GM21367 (cell line): ENCODE measurements at regions not wholly inside any gene's neighbourhood (a gene's known extent, or its start where the extent isn't known, plus 50 kb on each side); places are given as distances from the start of the nearest gene placed in this dataset.

Source experiments
- ATAC-seq: cut with Tn5 transposase; IDR thresholded peaks from one replicate; pipeline ENCODE4 v1.9.1; 2021; ENCODE audit not compliant: unreplicated experiment

- ATAC-seq, result no peak
These were observed 288.0 kb downstream of the ADGB start for GRCh38 chr6:146886587-146887446.

- ATAC-seq, result no peak
These were observed 288.8 kb downstream of the ADGB start for GRCh38 chr6:146887447-146888077.

- ATAC-seq, result no peak
These were observed 290.5 kb downstream of the ADGB start for GRCh38 chr6:146889303-146889702.

GRCh38 chr6:146890172-146890571, 291.4 kb downstream of the ADGB start:
- ATAC-seq, result no peak

- ATAC-seq, result no peak
These were observed 292.1 kb downstream of the ADGB start for GRCh38 chr6:146890644-146891434.

GRCh38 chr6:146891615-146892265, 293.0 kb downstream of the ADGB start:
- ATAC-seq, result no peak

- no peak for ATAC-seq
These were observed 293.5 kb downstream of the ADGB start for GRCh38 chr6:146892283-146892612.

GRCh38 chr6:146892613-146893401, 294.0 kb downstream of the ADGB start:
- ATAC-seq, result no peak

GRCh38 chr6:146893690-146894089, 294.9 kb downstream of the ADGB start:
- no peak for ATAC-seq

GRCh38 chr6:146894624-146895023, 295.9 kb downstream of the ADGB start:
- ATAC-seq, result no peak

- no peak for ATAC-seq
These were observed 296.5 kb downstream of the ADGB start for GRCh38 chr6:146895101-146895771.

GRCh38 chr6:146895772-146896061, 296.9 kb downstream of the ADGB start:
- ATAC-seq, result no peak

- ATAC-seq, result no peak
These were observed 297.5 kb downstream of the ADGB start for GRCh38 chr6:146896062-146896813.

GRCh38 chr6:146896960-146897701, 298.4 kb downstream of the ADGB start:
- ATAC-seq, result no peak

- ATAC-seq, result no peak
These were observed 299.5 kb downstream of the ADGB start for GRCh38 chr6:146898069-146898887.

GRCh38 chr6:146898888-146899227, 300.1 kb downstream of the ADGB start:
- ATAC-seq, result no peak

- no peak for ATAC-seq
These were observed 302.0 kb upstream of the STXBP5 start for GRCh38 chr6:146901940-146902816.
